Neuronal stem cell (in vitro differentiated cells): ENCODE measurements at regions not wholly inside any gene's neighbourhood (a gene's known extent, or its start where the extent isn't known, plus 50 kb on each side); places are given as distances from the start of the nearest gene placed in this dataset.

Source experiments
- DNase-seq: peaks from one replicate; pipeline ENCODE4 v3.0.0-alpha.2; 2013; ENCODE audit warnings: low spot score
- H2AFZ ChIP-seq: one replicate; pipeline ENCODE4 v1.6.1; 2013; ENCODE audit warnings: mild to moderate bottlenecking, low read length, inconsistent platforms
- H2AK5ac ChIP-seq: 2 replicates; pipeline ENCODE4 v1.6.1; 2013; ENCODE audit warnings: low read depth, mild to moderate bottlenecking, inconsistent platforms, low read length, moderate library complexity, mixed read lengths
- H2BK120ac ChIP-seq: 2 replicates; pipeline ENCODE4 v1.6.1; 2013; ENCODE audit warnings: low read depth, mild to moderate bottlenecking, inconsistent platforms, low read length, moderate library complexity, mixed read lengths
- H2BK12ac ChIP-seq: one replicate; pipeline ENCODE4 v1.6.1; 2013; ENCODE audit warnings: low read length, inconsistent platforms
- H2BK15ac ChIP-seq: 2 replicates; pipeline ENCODE4 v1.6.1; 2013; ENCODE audit warnings: mild to moderate bottlenecking, low read length, inconsistent platforms, mixed read lengths
- H2BK5ac ChIP-seq: one replicate; pipeline ENCODE4 v1.6.1; 2013; ENCODE audit warnings: inconsistent platforms, mild to moderate bottlenecking, low read length, moderate library complexity
- H3K14ac ChIP-seq: one replicate; pipeline ENCODE4 v1.6.1; 2013; ENCODE audit warnings: low read length, inconsistent platforms
- H3K18ac ChIP-seq: 2 replicates; pipeline ENCODE4 v1.6.1; 2013; ENCODE audit warnings: low read length, inconsistent platforms
- H3K23ac ChIP-seq: 2 replicates; pipeline ENCODE4 v1.6.1; 2013; ENCODE audit warnings: low read depth, mild to moderate bottlenecking, mixed read lengths, low read length, inconsistent platforms; ENCODE audit not compliant: poor library complexity
- H3K27ac ChIP-seq: replicated peaks from 3 replicates; pipeline ENCODE4 v1.5.1; 2013; ENCODE audit warnings: low read length, inconsistent platforms
- H3K27me3 ChIP-seq, 3 experiments: 2 replicates each; pipeline ENCODE4 v1.6.1; 2013; ENCODE audit warnings: low read length in 3 of 3, mild to moderate bottlenecking in 2 of 3, inconsistent platforms in 1 of 3, low read depth in 1 of 3, mixed read lengths in 1 of 3, moderate library complexity in 1 of 3; ENCODE audit not compliant: control insufficient read depth in 3 of 3, insufficient read depth in 3 of 3
- H3K36me3 ChIP-seq, 2 donors: replicated peaks in 1 of 2; 2 replicates each; pipeline ENCODE4 v1.6.1; 2013; ENCODE audit warnings: low read length in 2 of 2; ENCODE audit not compliant: control insufficient read depth in 2 of 2, insufficient read depth in 2 of 2
- H3K4ac ChIP-seq: 2 replicates; pipeline ENCODE4 v1.6.1; 2013; ENCODE audit warnings: inconsistent platforms, mild to moderate bottlenecking, low read length, moderate library complexity
- H3K4me1 ChIP-seq, 2 donors: 1 replicate in 1 of 2; 2 replicates in 1 of 2; pipeline ENCODE4 v1.6.1; 2013; ENCODE audit warnings: low read length in 2 of 2, low read depth in 1 of 2; ENCODE audit not compliant: control insufficient read depth in 2 of 2, insufficient read depth in 1 of 2
- H3K4me2 ChIP-seq: one replicate; pipeline ENCODE4 v1.6.1; 2013; ENCODE audit warnings: mild to moderate bottlenecking, low read length, inconsistent platforms; ENCODE audit not compliant: insufficient read depth, poor library complexity, severe bottlenecking
- H3K4me3 ChIP-seq, 2 donors: 2 replicates each; pipeline ENCODE4 v1.5.1; 2013; ENCODE audit warnings: low read length in 2 of 2, mild to moderate bottlenecking in 2 of 2, inconsistent platforms in 1 of 2, moderate library complexity in 1 of 2
- H3K79me1 ChIP-seq: one replicate; pipeline ENCODE4 v1.6.1; 2013; ENCODE audit warnings: low read depth, mild to moderate bottlenecking, inconsistent platforms, low read length, moderate library complexity
- H3K9ac ChIP-seq: one replicate; pipeline ENCODE4 v1.6.1; 2013; ENCODE audit warnings: mild to moderate bottlenecking, low read depth, low read length, inconsistent platforms; ENCODE audit not compliant: poor library complexity
- H3K9me3 ChIP-seq, 2 donors: replicated peaks in 1 of 2; 2 replicates each; pipeline versions ENCODE3 to v1.6.1; 2013; ENCODE audit warnings: low read length in 2 of 2, mild to moderate bottlenecking in 2 of 2, inconsistent platforms in 1 of 2, low read depth in 1 of 2, mixed read lengths in 1 of 2, moderate library complexity in 1 of 2; ENCODE audit not compliant: control insufficient read depth in 2 of 2, insufficient read depth in 1 of 2
- H4K8ac ChIP-seq: one replicate; pipeline ENCODE4 v1.6.1; 2013; ENCODE audit warnings: low read depth, mild to moderate bottlenecking, inconsistent platforms, low read length, moderate library complexity
- H4K91ac ChIP-seq: one replicate; pipeline ENCODE4 v1.6.1; 2013; ENCODE audit warnings: low read length, low read depth, mild to moderate bottlenecking, inconsistent platforms; ENCODE audit not compliant: poor library complexity
- WGBS, 2 donors: extraction: QIAGEN DNeasy Blood & Tissue Kit; methylation state at CpG; one replicate each; pipeline ENCODE4 v1.1.7; 2013; ENCODE audit warnings: missing lambda C conversion rate in 2 of 2, mixed read lengths in 1 of 2; ENCODE audit not compliant: insufficient read length in 2 of 2, insufficient replicate concordance in 1 of 2; ENCODE audit errors: extremely low coverage in 2 of 2; 5-methylcytosine and 5-hydroxymethylcytosine counted together

DNA sequence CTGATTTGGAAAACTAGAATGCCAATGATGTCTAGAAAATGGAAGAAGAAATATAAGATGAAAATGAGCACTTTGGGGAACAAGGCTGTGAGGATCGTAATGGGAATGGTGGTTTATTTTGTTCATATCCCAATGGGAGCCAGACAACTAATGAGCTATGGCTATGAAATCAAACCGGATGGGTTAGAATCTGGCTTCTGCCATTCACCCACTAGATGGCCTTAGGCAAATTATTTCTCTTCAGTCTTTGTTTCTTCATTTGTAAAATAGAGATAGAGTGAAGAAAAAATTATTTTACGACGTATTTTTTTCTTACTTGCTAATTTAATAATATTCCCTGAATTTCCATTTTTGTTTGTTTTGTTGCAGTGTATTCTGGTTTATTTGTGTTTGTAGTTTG lies 572.1 kb upstream of the IGFBP3 start:
- Histone ChIP-seq H3K23ac (no peak overlapping the region), H4K8ac (no peak overlapping the region), H3K27me3 (no peaks in the 10 kb centered on the region), H3K4ac (no peak overlapping the region), H3K18ac (no peak overlapping the region), H3K14ac (no peak overlapping the region), H2AK5ac (no peak overlapping the region), H2BK120ac (no peak overlapping the region), H3K4me1 (no peaks in the 10 kb centered on the region), H2BK15ac (no peak overlapping the region), H3K79me1 (no peaks in the 10 kb centered on the region), H3K36me3 (no peaks in the 10 kb centered on the region), H3K9me3 (no peaks in the 10 kb centered on the region), H2AFZ (no peak overlapping the region), H3K27ac (no peak overlapping the region), H3K4me2 (no peak overlapping the region), H2BK12ac (no peak overlapping the region), H3K9ac (no peak overlapping the region), H4K91ac (no peak overlapping the region), H2BK5ac (no peak overlapping the region), H3K4me3 (no peak overlapping the region)
- WGBS, 2 donors: no CpG with 5 or more reads among the region's 4 CpGs
- DNase-seq: no peak

DNA sequence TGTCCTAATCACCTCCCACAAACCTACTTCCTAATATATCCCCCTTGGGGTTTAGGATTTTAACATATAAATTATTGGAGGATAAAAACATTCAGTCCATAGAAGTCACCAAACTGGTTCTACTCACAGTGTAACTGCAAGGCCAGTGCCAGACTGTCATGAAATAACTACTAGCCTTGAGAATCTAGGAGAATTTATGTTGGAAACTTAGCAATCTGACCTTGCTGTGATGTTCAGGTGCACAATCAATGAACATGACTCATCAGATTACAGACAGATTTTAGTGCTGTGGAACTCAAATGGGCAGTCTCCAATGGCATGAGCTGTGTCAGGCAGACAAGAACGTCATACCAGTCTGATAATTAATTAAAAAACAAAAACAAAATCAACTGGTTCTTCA lies 571.4 kb upstream of the IGFBP3 start:
- H4K91ac ChIP-seq: no peak overlapping the region
- no peak overlapping the region for H4K8ac ChIP-seq
- H3K27ac ChIP-seq: no peak overlapping the region
- no peak overlapping the region for H3K4ac ChIP-seq
- H3K27me3 ChIP-seq: no peaks in the 10 kb centered on the region
- H2AFZ ChIP-seq: no peak overlapping the region
- H2BK5ac ChIP-seq: no peak overlapping the region
- H3K36me3 ChIP-seq: no peaks in the 10 kb centered on the region
- no peaks in the 10 kb centered on the region for H3K9me3 ChIP-seq
- H3K4me1 ChIP-seq: no peaks in the 10 kb centered on the region
- no peak overlapping the region for H3K9ac ChIP-seq
- no peak overlapping the region for H3K4me3 ChIP-seq
- WGBS, 2 donors: no CpG with 5 or more reads among the region's 1 CpG
- H3K14ac ChIP-seq: no peak overlapping the region
- no peak overlapping the region for H2BK120ac ChIP-seq
- H3K79me1 ChIP-seq: no peaks in the 10 kb centered on the region
- H2BK12ac ChIP-seq: no peak overlapping the region
- no peak overlapping the region for H2BK15ac ChIP-seq
- H3K4me2 ChIP-seq: no peak overlapping the region
- DNase-seq: no peak
- H3K18ac ChIP-seq: no peak overlapping the region
- H2AK5ac ChIP-seq: no peak overlapping the region
- no peak overlapping the region for H3K23ac ChIP-seq

DNA sequence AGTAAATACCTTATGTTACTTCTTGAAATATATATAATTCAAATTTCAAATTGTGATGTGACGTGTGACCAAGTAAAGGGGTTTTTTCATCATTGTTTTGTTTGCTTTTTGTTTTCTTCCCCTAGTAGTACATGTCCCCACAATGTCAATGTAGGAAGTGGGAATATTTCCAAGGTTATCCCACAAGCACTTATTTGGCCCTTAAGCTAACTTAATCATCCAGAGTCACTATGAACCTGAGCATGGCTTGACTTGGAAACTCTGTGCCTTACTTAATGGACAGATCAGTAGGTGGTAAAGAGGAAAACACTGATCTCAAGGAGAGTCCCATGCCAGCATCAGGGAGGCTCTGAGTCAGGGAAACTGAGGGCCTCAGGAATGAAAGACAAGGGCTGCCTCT lies 569.3 kb upstream of the IGFBP3 start:
- Histone ChIP-seq H4K8ac (no peak overlapping the region), H2BK12ac (no peak overlapping the region), H2BK15ac (no peak overlapping the region), H3K9ac (no peak overlapping the region), H2BK120ac (no peak overlapping the region), H2AFZ (no peak overlapping the region), H3K79me1 (no peaks in the 10 kb centered on the region), H2BK5ac (no peak overlapping the region), H3K4me3 (no peak overlapping the region), H3K4me1 (no peaks in the 10 kb centered on the region), H3K36me3 (no peaks in the 10 kb centered on the region), H3K4ac (no peak overlapping the region), H3K4me2 (no peak overlapping the region), H3K14ac (no peak overlapping the region), H3K9me3 (no peaks in the 10 kb centered on the region), H3K23ac (no peak overlapping the region), H3K27ac (no peak overlapping the region), H2AK5ac (no peak overlapping the region), H3K27me3 (no peaks in the 10 kb centered on the region), H3K18ac (no peak overlapping the region), H4K91ac (no peak overlapping the region)
- WGBS, 2 donors: no CpG with 5 or more reads among the region's 1 CpG
- no peak for DNase-seq

DNA sequence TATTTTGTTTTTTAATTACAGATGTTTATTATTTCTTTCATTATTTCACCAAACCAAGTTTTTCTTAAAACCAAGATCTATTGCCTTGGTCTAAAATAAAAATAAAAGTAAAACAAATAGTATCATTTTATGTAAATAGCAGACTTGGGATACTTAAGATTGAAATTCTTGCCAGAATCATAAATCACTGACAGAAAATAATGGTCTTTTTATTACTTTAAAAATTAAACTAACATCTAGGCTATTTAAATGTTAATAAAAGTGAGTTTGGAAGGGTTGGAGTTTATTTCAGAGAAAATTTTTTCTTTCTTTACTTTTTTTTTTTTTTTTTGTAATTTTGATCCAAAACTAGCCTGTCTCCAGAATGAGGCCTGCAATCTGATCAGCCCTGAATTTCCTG lies 568.0 kb upstream of the IGFBP3 start:
- no peak overlapping the region for H3K4me3 ChIP-seq
- no peak overlapping the region for H3K9ac ChIP-seq
- no peak overlapping the region for H3K4me2 ChIP-seq
- H3K27me3 ChIP-seq: no peaks in the 10 kb centered on the region
- H2BK120ac ChIP-seq: no peak overlapping the region
- no peak overlapping the region for H4K91ac ChIP-seq
- H3K18ac ChIP-seq: no peak overlapping the region
- no peak overlapping the region for H3K4ac ChIP-seq
- H3K9me3 ChIP-seq: no peaks in the 10 kb centered on the region
- no peak overlapping the region for H4K8ac ChIP-seq
- H2AK5ac ChIP-seq: no peak overlapping the region
- DNase-seq: no peak
- no peak overlapping the region for H2BK5ac ChIP-seq
- H3K36me3 ChIP-seq: no peaks in the 10 kb centered on the region
- no peak overlapping the region for H3K23ac ChIP-seq
- no peak overlapping the region for H3K27ac ChIP-seq
- no peak overlapping the region for H2AFZ ChIP-seq
- no peak overlapping the region for H2BK12ac ChIP-seq
- H3K4me1 ChIP-seq: no peaks in the 10 kb centered on the region
- no peak overlapping the region for H2BK15ac ChIP-seq
- H3K79me1 ChIP-seq: no peaks in the 10 kb centered on the region
- H3K14ac ChIP-seq: no peak overlapping the region
